ENCODE measurements at regions not wholly inside any gene's neighbourhood (a gene's known extent, or its start where the extent isn't known, plus 50 kb on each side); places are given as distances from the start of the nearest gene placed in this dataset.

- no peak overlapping the region for H2BK15ac ChIP-seq (ENCODE audit: low read depth, low read length)
- no peaks in the 10 kb centered on the region for H3K9me1 ChIP-seq (ENCODE audit: insufficient read depth, low read length)
- no peak overlapping the region for H2AK9ac ChIP-seq (replicated peaks; ENCODE audit: low read depth, low read length, poor library complexity)
- intact Hi-C loops (cut with micrococcal nuclease) = no loop called here
- no peak overlapping the region for H3K4ac ChIP-seq (ENCODE audit: low read depth, low read length)
- DNase-seq = no peak
- dilution Hi-C loops (cut with HindIII; ENCODE audit: low sequenced_read_pairs, unreplicated experiment) = no loop called here
- H2AK5ac ChIP-seq (ENCODE audit: low read depth, low read length) = no peak overlapping the region
- H4K5ac ChIP-seq (ENCODE audit: low read depth, low read length) = no peak overlapping the region
- H3K18ac ChIP-seq (ENCODE audit: low read depth, low read length) = no peak overlapping the region
- no peak overlapping the region for H4K91ac ChIP-seq (ENCODE audit: insufficient read depth, low read depth, low read length)
- no peak overlapping the region for H4K8ac ChIP-seq (ENCODE audit: low read depth in 2 of 2, low read length in 2 of 2)
- ATAC-seq (ENCODE audit: low read depth) = no peak
- POLR2A ChIA-PET (ENCODE audit: unreplicated experiment) = no interaction called here
- no peak overlapping the region for H2BK120ac ChIP-seq (ENCODE audit: low read depth, low read length)
- no peak overlapping the region for H3K4me3 ChIP-seq (ENCODE audit: insufficient read depth, low read depth, low read length)
- WGBS, 2 experiments (ENCODE audit: extremely low coverage in 2 of 2, insufficient read length in 1 of 2) = 63% methylated on average over 2 of the region's 5 CpGs; no CpG with 5 or more reads in 1 of the 2 experiments
- no peaks in the 10 kb centered on the region for H4K20me1 ChIP-seq (ENCODE audit: insufficient read depth, low read length)
- H3K79me1 ChIP-seq (ENCODE audit: low read depth in 1 of 2, low read length in 2 of 2) = no peaks in the 10 kb centered on the region
- H3K4me1 ChIP-seq (ENCODE audit: control insufficient read depth, insufficient read depth, low read length) = no peaks in the 10 kb centered on the region
- H3K23ac ChIP-seq (ENCODE audit: low read depth, low read length) = no peak overlapping the region
- no peaks in the 10 kb centered on the region for H3K36me3 ChIP-seq (ENCODE audit: control insufficient read depth, insufficient read depth, low read length)
- CTCF ChIA-PET = no interaction called here
- no peak overlapping the region for H3K14ac ChIP-seq (replicated peaks; ENCODE audit: low read depth, low read length)
- H3K9ac ChIP-seq (ENCODE audit: low read depth, low read length) = no peak overlapping the region
- TF ChIP-seq MAZ (IDR thresholded peaks at IDR 0.05; ENCODE audit: borderline replicate concordance, low read depth, low read length) = no peak
- no peak for TF ChIP-seq MAFK (IDR thresholded peaks at IDR 0.05; ENCODE audit: low read depth, low read length)
- no peak for TF ChIP-seq NFE2L2 (IDR thresholded peaks at IDR 0.05; ENCODE audit: low read depth, low read length)
- no peak for TF ChIP-seq MXI1 (IDR thresholded peaks at IDR 0.05; ENCODE audit: borderline replicate concordance, low read depth, low read length)
- TF ChIP-seq ELK1 (IDR thresholded peaks at IDR 0.05; ENCODE audit: borderline replicate concordance, low read depth, low read length) = no peak
- TF ChIP-seq RAD21 (IDR thresholded peaks at IDR 0.05; ENCODE audit: low read length) = no peak
- TF ChIP-seq FOS (IDR thresholded peaks at IDR 0.05; ENCODE audit: low read depth, low read length) = no peak
- TF ChIP-seq RFX5 (IDR thresholded peaks at IDR 0.05; ENCODE audit: low read depth, low read length) = no peak
- no peak for TF ChIP-seq CEBPB (IDR thresholded peaks at IDR 0.05; ENCODE audit: low read depth, low read length)
- no peak for TF ChIP-seq USF2 (IDR thresholded peaks at IDR 0.05; ENCODE audit: low read depth, low read length)
- no peak for TF ChIP-seq BHLHE40 (IDR thresholded peaks at IDR 0.05; ENCODE audit: low read depth, low read length)
- no peak for TF ChIP-seq SMC3 (IDR thresholded peaks at IDR 0.05; ENCODE audit: low read depth, low read length)
- no peak for TF ChIP-seq CHD1 (IDR thresholded peaks at IDR 0.05; ENCODE audit: low read depth, low read length)
- no peak for TF ChIP-seq POLR2A (IDR thresholded peaks at IDR 0.05; ENCODE audit: low read depth, low read length)
- TF ChIP-seq RCOR1 (IDR thresholded peaks at IDR 0.05; ENCODE audit: insufficient replicate concordance, low read length) = no peak
- TF ChIP-seq CTCF (conservative IDR thresholded peaks at IDR 0.05; ENCODE audit: low read depth, low read length) = no peak
- no TSS peak for BruUV-seq (replicated peaks)
- no peaks in the 10 kb centered on the region for H3K27me3 ChIP-seq (ENCODE audit: control insufficient read depth, insufficient read depth, low read length)
- no peak overlapping the region for H2BK5ac ChIP-seq (ENCODE audit: low read depth, low read length, poor library complexity, severe bottlenecking)
- no peak overlapping the region for H2BK20ac ChIP-seq (ENCODE audit: low read depth, low read length)
- peaks cover 10% of the 10 kb centered on the region for H3K9me3 ChIP-seq (ENCODE audit: control insufficient read depth, insufficient read depth, low read length)
- H3K56ac ChIP-seq (ENCODE audit: extremely low read depth, insufficient read depth, low read length) = no peak overlapping the region
- H2AFZ ChIP-seq (replicated peaks; ENCODE audit: low read length, poor library complexity) = no peak overlapping the region
- in situ Hi-C loops (cut with MboI; ENCODE audit: low sequenced_read_pairs) = no loop called here
- no peak overlapping the region for H3K27ac ChIP-seq (ENCODE audit: insufficient read depth, low read length)
- H3K4me2 ChIP-seq (ENCODE audit: low read depth, low read length) = no peak overlapping the region
Observed at GRCh38 chr2:94762600-94762999, 108.6 kb upstream of the TEKT4 start.
